ENCODE measurements at regions not wholly inside any gene's neighbourhood (a gene's known extent, or its start where the extent isn't known, plus 50 kb on each side); places are given as distances from the start of the nearest gene placed in this dataset.
A peak's percentile ranks its signal among the peaks of the same experiment; 100 is the strongest.

GRCh38 chr1:4402032-4402431, 252.4 kb upstream of the AJAP1 start:
- H3K36me3 ChIP-seq: no peaks in the 10 kb centered on the region
- H3K4me3 ChIP-seq: no peak overlapping the region
- no peak overlapping the region for H3K27ac ChIP-seq
- no peaks in the 10 kb centered on the region for H3K4me1 ChIP-seq
- TF ChIP-seq, protein P1, sequence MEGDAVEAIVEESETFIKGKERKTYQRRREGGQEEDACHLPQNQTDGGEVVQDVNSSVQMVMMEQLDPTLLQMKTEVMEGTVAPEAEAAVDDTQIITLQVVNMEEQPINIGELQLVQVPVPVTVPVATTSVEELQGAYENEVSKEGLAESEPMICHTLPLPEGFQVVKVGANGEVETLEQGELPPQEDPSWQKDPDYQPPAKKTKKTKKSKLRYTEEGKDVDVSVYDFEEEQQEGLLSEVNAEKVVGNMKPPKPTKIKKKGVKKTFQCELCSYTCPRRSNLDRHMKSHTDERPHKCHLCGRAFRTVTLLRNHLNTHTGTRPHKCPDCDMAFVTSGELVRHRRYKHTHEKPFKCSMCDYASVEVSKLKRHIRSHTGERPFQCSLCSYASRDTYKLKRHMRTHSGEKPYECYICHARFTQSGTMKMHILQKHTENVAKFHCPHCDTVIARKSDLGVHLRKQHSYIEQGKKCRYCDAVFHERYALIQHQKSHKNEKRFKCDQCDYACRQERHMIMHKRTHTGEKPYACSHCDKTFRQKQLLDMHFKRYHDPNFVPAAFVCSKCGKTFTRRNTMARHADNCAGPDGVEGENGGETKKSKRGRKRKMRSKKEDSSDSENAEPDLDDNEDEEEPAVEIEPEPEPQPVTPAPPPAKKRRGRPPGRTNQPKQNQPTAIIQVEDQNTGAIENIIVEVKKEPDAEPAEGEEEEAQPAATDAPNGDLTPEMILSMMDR (IDR thresholded peaks at IDR 0.05): no peak
- no peaks in the 10 kb centered on the region for H3K27me3 ChIP-seq
- no peak for DNase-seq (ENCODE audit: low spot score)
- H3K9me3 ChIP-seq: no peaks in the 10 kb centered on the region

DNA sequence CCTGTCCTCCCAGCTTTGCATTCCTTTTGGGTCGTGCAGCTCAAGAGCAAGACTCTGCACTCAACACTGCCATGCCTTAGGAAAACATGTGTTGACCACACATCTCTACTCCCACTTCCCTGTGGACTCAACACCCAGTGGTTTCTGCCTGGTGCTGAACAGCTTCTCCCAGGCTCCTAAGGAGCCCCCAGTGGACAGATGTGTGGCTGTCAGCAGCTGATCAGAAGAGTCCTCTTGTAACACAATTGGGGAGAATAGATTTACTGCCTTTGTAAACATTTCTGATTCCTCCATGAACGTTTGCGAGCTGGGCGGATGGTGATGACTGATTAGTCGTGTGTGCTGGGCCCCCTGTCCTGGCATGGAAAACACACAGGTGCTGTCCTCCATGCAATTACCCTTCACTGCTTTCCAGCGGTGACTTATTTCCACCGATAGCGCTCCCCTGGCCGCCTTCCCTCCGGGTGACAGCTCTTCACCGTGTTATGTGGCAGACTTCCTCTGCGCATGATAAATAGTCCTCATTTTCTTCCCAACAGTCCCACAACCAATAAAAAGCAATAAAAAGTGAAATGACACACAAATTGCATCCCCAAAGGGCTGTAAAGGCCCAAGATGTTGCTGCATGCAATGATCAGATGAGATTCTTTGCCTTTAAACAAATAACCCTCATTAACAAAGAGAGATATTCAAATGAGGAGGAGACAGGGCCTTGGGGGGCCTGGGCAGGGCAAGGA, 249.4 kb upstream of the AJAP1 start:
- Histone ChIP-seq H3K27ac (no peak overlapping the region), H3K27me3 (no peaks in the 10 kb centered on the region), H3K4me1 (no peaks in the 10 kb centered on the region), H3K36me3 (no peaks in the 10 kb centered on the region), H3K4me3 (no peak overlapping the region), H3K9me3 (no peaks in the 10 kb centered on the region)
- no peak for DNase-seq (ENCODE audit: low spot score)
- TF ChIP-seq, protein P1 (IDR thresholded peaks at IDR 0.05): no peak

- no peaks in the 10 kb centered on the region for H3K27me3 ChIP-seq
- DNase-seq (ENCODE audit: low spot score): no peak
- no peaks in the 10 kb centered on the region for H3K36me3 ChIP-seq
- no peaks in the 10 kb centered on the region for H3K4me1 ChIP-seq
- no peak overlapping the region for H3K27ac ChIP-seq
- TF ChIP-seq, protein P1 (IDR thresholded peaks at IDR 0.05): no peak
- no peak overlapping the region for H3K4me3 ChIP-seq
- H3K9me3 ChIP-seq: no peaks in the 10 kb centered on the region
Measured at GRCh38 chr1:4407851-4408250, 246.6 kb upstream of the AJAP1 start.

DNA sequence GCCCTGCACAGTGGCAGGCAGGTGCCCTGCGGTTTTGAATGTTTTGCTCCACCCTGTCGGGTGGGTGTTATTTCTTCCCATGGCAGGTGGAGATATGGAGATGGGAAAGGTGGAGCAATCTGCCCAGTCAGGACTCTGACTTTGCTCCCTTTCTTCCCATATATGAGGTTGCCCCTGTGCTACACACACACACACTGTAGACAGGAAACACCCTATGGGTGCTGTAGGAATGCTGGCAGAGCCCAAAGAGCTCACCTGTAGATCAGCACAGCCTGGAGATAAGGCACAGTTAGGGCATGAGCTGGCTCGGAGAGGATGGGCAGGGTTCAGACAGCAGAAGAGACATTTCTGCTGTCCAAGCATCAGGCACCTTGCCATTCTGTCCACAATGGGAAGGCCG, 246.0 kb upstream of the AJAP1 start:
- DNase-seq (ENCODE audit: low spot score): no peak
- Histone ChIP-seq H3K9me3 (peaks cover 0 to 3% of the 10 kb centered on the region in 2 donors), H3K27ac (no peak overlapping the region), H3K27me3 (no peaks in the 10 kb centered on the region), H3K36me3 (no peaks in the 10 kb centered on the region), H3K4me1 (no peaks in the 10 kb centered on the region), H3K4me3 (no peak overlapping the region)
- TF ChIP-seq, protein P1 (IDR thresholded peaks at IDR 0.05): no peak

GRCh38 chr1:4411862-4412261, 242.5 kb upstream of the AJAP1 start:
- Histone ChIP-seq H3K4me1 (no peaks in the 10 kb centered on the region), H3K9me3 (peaks cover 0 to 7% of the 10 kb centered on the region in 2 donors), H3K4me3 (no peak overlapping the region), H3K36me3 (no peaks in the 10 kb centered on the region), H3K27me3 (no peaks in the 10 kb centered on the region), H3K27ac (no peak overlapping the region)
- TF ChIP-seq, protein P1 (IDR thresholded peaks at IDR 0.05): no peak
- no peak for DNase-seq (ENCODE audit: low spot score)

DNA sequence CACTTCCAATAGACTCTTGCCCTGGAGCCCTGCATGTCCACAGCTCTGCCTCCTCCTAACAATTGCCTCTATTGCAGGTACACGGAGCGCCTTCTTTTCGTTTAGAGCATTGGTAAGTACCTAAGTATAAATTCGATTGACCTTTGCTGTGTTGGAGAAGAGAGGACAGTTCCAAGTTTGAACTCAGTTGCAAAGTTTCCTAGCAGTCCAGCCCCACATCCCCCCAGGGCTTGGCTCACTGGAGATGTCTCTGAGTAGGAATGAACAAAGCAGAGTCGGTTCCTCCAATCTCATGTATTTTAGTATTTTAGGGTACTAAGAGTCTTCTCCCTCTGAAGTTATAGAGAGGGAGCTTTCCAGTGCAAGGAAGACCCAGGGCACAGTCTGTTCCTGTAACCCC, 238.9 kb upstream of the AJAP1 start:
- Histone ChIP-seq H3K27ac (peak overlapping the region in 1 of 2 donors; percentile 34), H3K4me1 (no peaks in the 10 kb centered on the region), H3K36me3 (no peaks in the 10 kb centered on the region), H3K9me3 (peaks cover 0 to 7% of the 10 kb centered on the region in 2 donors), H3K4me3 (no peak overlapping the region), H3K27me3 (no peaks in the 10 kb centered on the region)
- DNase-seq (ENCODE audit: low spot score): no peak
- TF ChIP-seq, protein P1 (IDR thresholded peaks at IDR 0.05): no peak
